Activated CD4-positive, alpha-beta memory T cell treated with anti-CD3 and anti-CD28 coated beads for 36 hours (primary cell): ENCODE measurements at regions not wholly inside any gene's neighbourhood (a gene's known extent, or its start where the extent isn't known, plus 50 kb on each side); places are given as distances from the start of the nearest gene placed in this dataset.
"Not testable (repeated sequence)": the region's sequence is repeated elsewhere in the genome, so short reads cannot be mapped to it uniquely, and the experiment has no call there.

Source experiments
- CTCF ChIA-PET: fragments of 350-600 bp; sonication (Branson Sonifier 250); formaldehyde crosslinking; loops from one replicate; lab custom pipeline; 2021; ENCODE audit warnings: antibody characterized with exemption, inconsistent platforms; lab: Charles Lee
- POLR2A ChIA-PET: fragments of 350-600 bp; sonication (Branson Sonifier 250); formaldehyde crosslinking; loops from one replicate; lab custom pipeline; 2021; ENCODE audit warnings: antibody characterized with exemption; lab: Charles Lee
- DNase-seq: peaks from one replicate; pipeline ENCODE4 v3.0.0-alpha.2; 2020
- H3K27ac Mint-ChIP-seq: one replicate; pipeline ENCODE4 v1.8.0; 2021; ENCODE audit warnings: mixed read lengths
- H3K27me3 Mint-ChIP-seq: one replicate; pipeline ENCODE4 v1.8.0; 2021; ENCODE audit warnings: mixed read lengths
- H3K36me3 Mint-ChIP-seq: one replicate; pipeline ENCODE4 v1.8.0; 2021; ENCODE audit warnings: mixed read lengths
- H3K4me1 Mint-ChIP-seq: one replicate; pipeline ENCODE4 v1.8.0; 2021; ENCODE audit warnings: low read depth, mixed read lengths
- H3K4me3 Mint-ChIP-seq: one replicate; pipeline ENCODE4 v1.8.0; 2021; ENCODE audit warnings: mild to moderate bottlenecking, mixed read lengths
- H3K9me3 Mint-ChIP-seq: one replicate; pipeline ENCODE4 v1.8.0; 2021; ENCODE audit warnings: mixed read lengths
- intact Hi-C: fragments of 100-400 bp; cut with micrococcal nuclease; formaldehyde crosslinking; loops from one replicate; pipeline ENCODE4 v1.15.1; 2023

DNA sequence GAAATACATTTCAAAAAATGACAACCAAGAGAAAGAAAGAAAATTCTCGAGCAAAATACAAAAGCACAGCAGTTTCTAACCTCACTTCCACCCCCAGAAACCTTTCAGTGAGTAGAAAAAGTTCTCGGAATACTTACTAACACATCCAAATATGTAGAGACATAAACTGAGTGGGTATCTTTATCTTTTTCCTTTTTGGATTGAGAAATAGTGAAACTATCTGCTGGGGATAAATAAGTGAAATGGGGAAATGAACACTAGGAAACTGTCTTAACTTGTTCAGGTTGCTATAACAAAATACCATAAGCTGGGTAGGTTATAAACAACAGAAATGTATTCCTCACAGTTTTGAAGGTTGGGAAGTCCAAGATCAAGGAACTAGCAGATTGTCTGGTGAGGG, 72.0 kb downstream of the VCAM1 start:
- H3K27me3 Mint-ChIP-seq, result peaks cover 22% of the 10 kb centered on the region
- DNase-seq, result no peak
- no peak overlapping the region for H3K4me3 Mint-ChIP-seq
- ChIA-PET CTCF (no interaction called here), POLR2A (no interaction called here)
- H3K9me3 Mint-ChIP-seq, result no peaks in the 10 kb centered on the region
- no peaks in the 10 kb centered on the region for H3K4me1 Mint-ChIP-seq
- H3K36me3 Mint-ChIP-seq, result no peaks in the 10 kb centered on the region
- intact Hi-C loops, result no loop called here
- H3K27ac Mint-ChIP-seq, result no peak overlapping the region

DNA sequence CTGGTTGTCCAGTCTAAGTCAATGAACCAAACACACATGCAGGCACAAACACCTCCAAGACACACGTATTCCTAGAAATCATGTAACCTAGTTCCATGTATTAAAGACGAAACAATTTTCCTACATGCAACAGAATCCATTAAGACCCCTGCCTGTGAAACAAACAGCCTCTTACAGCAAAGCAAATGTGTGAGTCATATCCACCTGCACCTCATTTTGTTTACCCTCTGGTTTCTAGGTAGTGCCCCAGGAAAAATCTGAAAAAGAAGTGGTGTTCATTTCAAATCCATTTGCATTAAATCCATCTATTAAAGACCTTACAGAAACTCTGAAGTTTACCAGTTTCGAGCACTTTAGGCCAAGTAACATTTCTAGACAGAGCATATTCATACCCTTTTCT, 74.1 kb downstream of the VCAM1 start:
- no peak overlapping the region for H3K4me3 Mint-ChIP-seq
- POLR2A ChIA-PET, result no interaction called here
- intact Hi-C loops, result no loop called here
- no peaks in the 10 kb centered on the region for H3K9me3 Mint-ChIP-seq
- CTCF ChIA-PET, result interaction anchor here (0.6 kb wide), 1 partner anchor 410 kb away, joined by 3 read pairs; no protein-coding TSS in a partner anchor
- no peak for DNase-seq
- no peaks in the 10 kb centered on the region for H3K36me3 Mint-ChIP-seq
- H3K4me1 Mint-ChIP-seq, result no peaks in the 10 kb centered on the region
- H3K27me3 Mint-ChIP-seq, result peaks cover 24% of the 10 kb centered on the region
- no peak overlapping the region for H3K27ac Mint-ChIP-seq

DNA sequence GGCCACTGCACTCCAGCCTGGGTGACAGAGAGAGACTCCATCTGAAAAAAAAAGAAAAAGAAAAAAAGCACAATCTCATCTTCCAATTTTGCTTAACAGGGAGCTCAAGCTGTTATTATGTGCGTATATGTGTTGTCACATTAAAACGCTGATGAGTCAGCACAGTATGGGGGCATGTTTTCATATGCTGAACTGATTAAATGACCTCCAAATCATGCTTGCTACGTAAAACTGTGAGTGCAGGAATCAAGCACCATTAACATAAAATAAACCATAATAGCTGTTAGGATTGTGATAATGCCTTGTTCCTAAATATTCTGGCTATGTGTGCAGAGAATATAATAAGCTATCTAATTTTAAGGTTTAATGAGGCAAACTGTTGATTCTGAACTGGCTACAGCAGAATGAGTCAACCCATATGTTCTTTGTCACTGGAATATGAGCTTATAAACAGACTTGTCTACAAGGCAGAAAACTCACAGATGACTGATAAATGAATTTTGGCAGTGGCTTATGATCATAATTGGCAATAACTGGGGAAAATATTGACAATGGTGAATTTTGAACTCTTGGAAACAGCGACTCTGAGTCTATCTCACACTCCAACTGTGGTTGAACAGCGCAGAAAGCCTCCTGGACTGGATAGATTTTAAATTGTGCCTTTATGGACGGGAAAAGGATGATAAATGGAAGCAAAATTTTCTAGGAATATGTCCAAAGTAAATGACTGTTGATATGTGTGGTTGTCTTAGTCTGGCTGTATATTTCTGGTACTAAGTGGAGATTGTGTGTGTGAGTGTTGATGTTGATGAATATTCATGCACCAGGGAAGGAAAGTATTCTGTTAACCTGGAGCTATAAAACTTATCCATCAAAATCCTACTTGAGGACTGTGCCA, 75.5 kb downstream of the VCAM1 start:
- Mint-ChIP-seq H3K36me3 (no peaks in the 10 kb centered on the region), H3K27ac (no peak overlapping the region), H3K4me3 (no peak overlapping the region), H3K9me3 (no peaks in the 10 kb centered on the region), H3K4me1 (no peaks in the 10 kb centered on the region), H3K27me3 (peaks cover 25% of the 10 kb centered on the region)
- ChIA-PET CTCF (no interaction called here), POLR2A (no interaction called here)
- no peak for DNase-seq
- intact Hi-C loops, result no loop called here

DNA sequence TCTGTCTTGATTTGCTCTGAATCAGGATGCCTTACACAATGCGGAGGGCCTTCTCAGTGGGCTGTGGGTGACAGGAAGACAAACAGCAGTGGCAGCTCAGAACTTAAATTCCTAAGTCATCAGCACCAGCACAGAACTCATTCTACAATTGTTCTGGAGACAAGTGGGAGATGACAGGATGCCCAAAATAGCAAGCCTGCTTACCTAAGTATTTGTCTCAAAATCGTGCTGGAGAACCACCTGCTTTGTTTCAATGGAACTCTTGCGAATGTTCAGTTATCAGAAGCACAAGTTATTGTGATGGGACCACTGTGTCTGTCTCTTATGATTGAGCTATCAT, 76.1 kb downstream of the VCAM1 start:
- Mint-ChIP-seq H3K4me1 (no peaks in the 10 kb centered on the region), H3K27me3 (peaks cover 21% of the 10 kb centered on the region), H3K36me3 (no peaks in the 10 kb centered on the region), H3K9me3 (peaks cover 3% of the 10 kb centered on the region), H3K27ac (no peak overlapping the region), H3K4me3 (no peak overlapping the region)
- POLR2A ChIA-PET, result no interaction called here
- no peak for DNase-seq
- CTCF ChIA-PET, result no interaction called here
- intact Hi-C loops, result no loop called here

DNA sequence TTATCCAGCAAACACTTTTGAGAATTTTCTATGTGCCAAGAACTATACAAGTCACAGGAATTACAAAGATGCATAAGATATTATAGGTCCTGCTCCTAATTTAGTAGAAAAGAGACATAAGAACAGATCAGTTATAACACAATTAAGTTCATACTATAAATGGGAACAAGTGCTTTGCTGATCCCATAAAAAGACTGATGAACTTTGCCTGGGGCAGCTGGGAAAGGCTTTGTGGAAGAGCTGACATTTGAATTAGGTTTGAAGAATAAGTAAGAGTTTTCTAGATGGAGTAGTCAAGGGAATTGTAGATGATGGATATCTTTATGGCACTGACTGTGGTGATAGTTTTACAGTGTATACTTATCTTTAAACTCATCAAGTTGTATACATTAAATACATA, 76.5 kb downstream of the VCAM1 start:
- Mint-ChIP-seq H3K4me1 (no peaks in the 10 kb centered on the region), H3K27me3 (peaks cover 21% of the 10 kb centered on the region), H3K27ac (no peak overlapping the region), H3K36me3 (no peaks in the 10 kb centered on the region), H3K9me3 (peaks cover 8% of the 10 kb centered on the region), H3K4me3 (no peak overlapping the region)
- intact Hi-C loops, result no loop called here
- ChIA-PET CTCF (no interaction called here), POLR2A (no interaction called here)
- no peak for DNase-seq

DNA sequence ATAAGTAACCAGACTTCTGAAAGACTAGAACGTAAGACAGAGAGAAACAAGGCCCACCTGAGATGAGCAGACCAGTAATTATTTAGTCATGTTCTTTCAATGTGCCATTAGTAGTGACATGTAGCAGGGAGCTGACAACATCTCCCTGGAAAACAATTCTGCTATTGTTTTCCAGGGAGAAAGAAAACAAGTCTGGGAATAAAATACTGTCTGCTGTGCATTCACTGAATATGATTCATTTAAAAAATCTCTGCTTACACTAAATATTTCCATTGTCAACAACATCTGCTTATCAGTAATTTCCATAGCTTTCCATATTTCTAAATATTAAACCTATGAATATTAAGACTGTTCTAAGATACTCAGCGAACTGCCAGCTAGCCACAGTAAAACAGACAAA, 80.0 kb downstream of the VCAM1 start:
- H3K9me3 Mint-ChIP-seq, result peaks cover 15% of the 10 kb centered on the region
- H3K36me3 Mint-ChIP-seq, result no peaks in the 10 kb centered on the region
- H3K27me3 Mint-ChIP-seq, result peaks cover 15% of the 10 kb centered on the region
- intact Hi-C loops, result no loop called here
- H3K4me1 Mint-ChIP-seq, result no peaks in the 10 kb centered on the region
- CTCF ChIA-PET, result no interaction called here
- H3K4me3 Mint-ChIP-seq, result no peak overlapping the region
- H3K27ac Mint-ChIP-seq, result no peak overlapping the region
- DNase-seq, result no peak
- POLR2A ChIA-PET, result no interaction called here

DNA sequence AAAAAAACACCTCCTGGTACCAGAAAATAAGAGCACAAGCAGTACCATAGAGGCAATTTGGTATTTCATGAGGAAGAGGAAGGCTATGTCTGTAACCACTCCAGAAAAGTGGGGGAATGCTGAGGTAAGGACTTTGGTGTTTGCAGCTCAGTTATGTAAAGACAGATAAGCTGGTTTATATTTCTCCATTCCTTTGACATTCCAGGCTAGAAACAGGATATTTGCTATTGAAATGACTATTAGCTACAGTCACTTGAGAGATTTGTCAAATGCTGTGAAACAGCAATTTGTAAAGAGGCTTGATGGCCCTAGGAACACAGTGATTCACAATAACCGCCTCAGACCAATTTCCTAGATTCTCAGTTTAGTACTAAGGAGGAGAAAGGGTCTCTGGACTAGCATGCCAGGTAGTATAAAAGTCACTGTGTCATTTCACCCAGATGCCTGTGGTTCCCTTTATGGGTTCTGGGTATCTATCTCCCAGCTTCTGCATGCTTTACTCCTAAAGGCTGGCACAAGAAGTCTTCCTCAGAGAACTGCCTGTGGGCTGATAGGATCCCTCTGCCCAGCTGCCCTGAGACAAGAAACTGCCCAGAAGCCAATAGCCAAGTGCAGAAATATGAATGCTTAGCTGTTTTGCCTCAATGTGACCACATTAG, 80.5 kb downstream of the VCAM1 start:
- H3K9me3 Mint-ChIP-seq, result peaks cover 15% of the 10 kb centered on the region
- no peaks in the 10 kb centered on the region for H3K4me1 Mint-ChIP-seq
- CTCF ChIA-PET, result no interaction called here
- DNase-seq, result no peak
- H3K27ac Mint-ChIP-seq, result no peak overlapping the region
- POLR2A ChIA-PET, result no interaction called here
- H3K36me3 Mint-ChIP-seq, result no peaks in the 10 kb centered on the region
- H3K27me3 Mint-ChIP-seq, result peaks cover 12% of the 10 kb centered on the region
- intact Hi-C loops, result no loop called here
- H3K4me3 Mint-ChIP-seq, result no peak overlapping the region

DNA sequence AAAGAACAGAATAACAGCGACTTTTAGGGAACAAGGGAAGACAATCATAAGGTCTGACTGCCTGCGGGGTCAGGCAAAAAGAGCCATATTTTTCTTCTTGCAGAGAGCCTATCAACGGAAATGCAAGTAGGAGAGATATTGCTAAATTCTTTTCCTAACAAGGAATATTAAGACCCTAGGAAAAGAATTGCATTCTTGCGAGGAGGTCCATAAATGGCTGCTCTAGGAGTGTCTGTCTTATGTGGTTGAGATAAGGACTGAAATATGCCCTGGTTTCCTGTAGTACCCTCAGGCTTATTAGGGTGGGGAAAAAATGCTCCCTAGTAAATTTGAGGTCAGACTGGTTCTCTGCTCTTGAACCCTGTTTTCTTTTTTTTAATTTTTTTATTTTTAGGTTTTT, 81.7 kb downstream of the VCAM1 start:
- CTCF ChIA-PET, result not testable (repeated sequence)

DNA sequence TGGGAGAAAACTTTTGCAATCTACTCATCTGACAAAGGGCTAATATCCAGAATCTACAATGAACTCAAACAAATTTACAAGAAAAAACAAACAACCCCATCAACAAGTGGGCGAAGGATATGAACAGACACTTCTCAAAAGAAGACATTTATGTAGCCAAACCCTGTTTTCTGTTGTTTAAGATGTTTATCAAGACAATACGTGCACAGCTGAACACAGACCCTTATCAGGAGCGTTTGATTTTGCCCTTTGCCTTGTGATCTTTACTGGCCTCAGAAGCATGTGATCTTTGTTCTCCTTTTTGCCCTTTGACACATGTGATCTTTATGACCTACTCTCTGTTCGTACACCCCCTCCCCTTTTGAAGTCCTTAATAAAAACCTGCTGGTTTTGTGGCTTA, 83.7 kb downstream of the VCAM1 start:
- H3K4me1 Mint-ChIP-seq, CTCF ChIA-PET, DNase-seq, H3K27ac Mint-ChIP-seq, H3K36me3 Mint-ChIP-seq, H3K4me3 Mint-ChIP-seq, intact Hi-C loops, POLR2A ChIA-PET: not testable (repeated sequence)
- Mint-ChIP-seq H3K27me3 (peaks cover 11% of the 10 kb centered on the region), H3K9me3 (peaks cover 15% of the 10 kb centered on the region)

More for the DNA sequence above, 81.7 kb downstream of the VCAM1 start:
- H3K27me3 Mint-ChIP-seq, result peaks cover 17% of the 10 kb centered on the region
- POLR2A ChIA-PET, H3K4me3 Mint-ChIP-seq, H3K4me1 Mint-ChIP-seq, DNase-seq, H3K27ac Mint-ChIP-seq, intact Hi-C loops, H3K36me3 Mint-ChIP-seq: not testable (repeated sequence)
- peaks cover 15% of the 10 kb centered on the region for H3K9me3 Mint-ChIP-seq

DNA sequence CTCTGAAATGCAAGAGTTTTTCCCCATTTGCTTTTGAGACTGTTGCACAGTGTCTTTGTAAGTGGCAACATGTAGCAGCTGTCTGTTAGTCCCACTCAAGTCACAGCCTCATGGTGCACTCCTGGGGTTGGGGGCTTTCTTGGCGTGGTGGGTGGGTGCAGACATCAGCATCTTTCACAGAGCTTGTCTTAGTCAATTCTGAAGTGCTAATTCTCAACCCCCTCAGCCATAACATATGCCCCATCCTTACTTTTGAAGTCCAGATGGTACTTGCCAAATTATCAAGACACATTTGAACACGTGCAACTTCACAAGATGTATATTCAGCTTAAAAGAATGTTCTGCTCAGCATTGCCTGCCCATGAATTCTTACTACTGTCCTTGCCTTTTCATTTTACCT, 87.1 kb downstream of the VCAM1 start:
- no peaks in the 10 kb centered on the region for H3K36me3 Mint-ChIP-seq
- H3K27me3 Mint-ChIP-seq, result peaks cover 11% of the 10 kb centered on the region
- ChIA-PET POLR2A (no interaction called here), CTCF (no interaction called here)
- H3K4me1 Mint-ChIP-seq, result no peaks in the 10 kb centered on the region
- no peak for DNase-seq
- H3K27ac Mint-ChIP-seq, result no peak overlapping the region
- H3K9me3 Mint-ChIP-seq, result peaks cover 4% of the 10 kb centered on the region
- no peak overlapping the region for H3K4me3 Mint-ChIP-seq
- intact Hi-C loops, result no loop called here

DNA sequence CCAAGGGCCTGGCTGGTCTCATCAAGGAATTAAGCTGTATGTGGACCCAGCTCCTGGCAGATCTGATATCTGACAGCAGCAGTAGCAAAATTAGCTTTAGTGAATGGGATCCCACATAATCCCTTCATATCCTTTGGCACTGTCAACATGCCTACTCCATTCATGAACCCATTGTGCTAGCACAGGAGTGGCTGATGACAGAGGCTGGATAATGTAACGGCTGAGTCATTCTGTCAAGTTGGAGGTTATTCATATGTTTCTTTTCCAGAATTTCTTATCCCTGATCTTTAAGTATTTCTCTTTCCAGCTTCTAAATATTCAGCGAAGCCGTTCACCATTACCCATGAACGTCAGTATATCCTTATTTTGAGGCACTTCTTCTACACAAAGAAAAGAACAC, 84.3 kb downstream of the EXTL2 start:
- ChIA-PET CTCF (interaction anchor here (0.5 kb wide), 1 partner anchor 184 kb away, joined by 3 read pairs; no protein-coding TSS in a partner anchor), POLR2A (no interaction called here)
- Mint-ChIP-seq H3K4me3 (no peak overlapping the region), H3K9me3 (no peaks in the 10 kb centered on the region), H3K27me3 (peaks cover 24% of the 10 kb centered on the region), H3K27ac (no peak overlapping the region), H3K36me3 (no peaks in the 10 kb centered on the region), H3K4me1 (peaks cover 2% of the 10 kb centered on the region)
- no peak for DNase-seq
- intact Hi-C loops, result no loop called here

DNA sequence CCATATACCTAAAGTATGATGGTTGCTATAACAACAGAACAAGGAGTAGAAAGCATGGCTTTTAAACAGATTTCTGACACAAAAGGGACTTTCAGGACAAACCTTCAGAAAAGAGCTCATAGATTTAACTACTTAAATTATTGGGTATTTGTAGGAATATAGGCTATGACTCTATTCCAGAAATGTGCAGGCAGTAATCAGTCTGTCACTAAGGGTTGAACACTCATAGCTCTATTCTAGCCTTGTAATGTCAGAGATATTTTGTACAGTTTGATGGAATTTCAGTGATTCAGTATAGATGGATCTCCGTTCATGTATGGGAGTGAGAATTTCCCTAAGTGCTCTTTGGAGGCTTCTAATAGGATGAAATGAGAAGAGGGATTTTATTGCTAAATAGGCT, 82.8 kb downstream of the EXTL2 start:
- Mint-ChIP-seq H3K27me3 (peaks cover 17% of the 10 kb centered on the region), H3K4me3 (no peak overlapping the region), H3K27ac (no peak overlapping the region), H3K9me3 (no peaks in the 10 kb centered on the region), H3K36me3 (no peaks in the 10 kb centered on the region), H3K4me1 (peaks cover 2% of the 10 kb centered on the region)
- ChIA-PET CTCF (no interaction called here), POLR2A (no interaction called here)
- no peak for DNase-seq
- intact Hi-C loops, result no loop called here

DNA sequence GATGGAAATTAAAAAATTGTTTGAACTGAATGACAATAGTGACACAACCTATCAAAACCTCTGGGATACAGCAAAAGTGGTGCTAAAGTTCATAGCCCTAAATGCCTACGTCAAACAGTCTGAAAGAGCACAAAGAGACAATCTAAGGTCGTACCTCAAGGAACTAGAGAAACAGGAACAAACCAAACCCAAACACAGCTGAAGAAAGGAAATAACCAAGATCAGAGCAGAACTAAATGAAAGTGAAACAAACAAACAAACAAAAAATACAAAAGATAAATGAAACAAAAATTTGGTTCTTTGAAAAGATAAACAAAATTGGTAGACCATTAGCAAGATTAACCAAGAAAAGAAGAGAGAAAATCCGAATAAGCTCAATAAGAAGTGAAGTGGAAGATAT, 79.7 kb downstream of the EXTL2 start:
- POLR2A ChIA-PET, DNase-seq, H3K36me3 Mint-ChIP-seq, H3K4me3 Mint-ChIP-seq, H3K27ac Mint-ChIP-seq, intact Hi-C loops, H3K9me3 Mint-ChIP-seq, H3K4me1 Mint-ChIP-seq, CTCF ChIA-PET: not testable (repeated sequence)
- peaks cover 18% of the 10 kb centered on the region for H3K27me3 Mint-ChIP-seq
